Suprapubic skin (tissue), 4 donors: ENCODE measurements at regions not wholly inside any gene's neighbourhood (a gene's known extent, or its start where the extent isn't known, plus 50 kb on each side); places are given as distances from the start of the nearest gene placed in this dataset.
"Not testable (repeated sequence)": the region's sequence is repeated elsewhere in the genome, so short reads cannot be mapped to it uniquely, and the experiment has no call there.

Experiments used
- DNase-seq, 2 donors: peaks; one replicate each; pipeline ENCODE4 v3.0.0-alpha.2; 2019; ENCODE audit warnings: low spot score in 2 of 2
- H3K27ac ChIP-seq: fragments of 200-600 bp; sonication (generic); one replicate; pipeline ENCODE4 v1.5.1; 2019
- H3K27me3 ChIP-seq: fragments of 200-600 bp; sonication (generic); one replicate; pipeline ENCODE4 v1.5.1; 2019
- H3K36me3 ChIP-seq: fragments of 200-600 bp; sonication (generic); one replicate; pipeline ENCODE4 v1.5.1; 2019
- H3K4me1 ChIP-seq: fragments of 200-600 bp; sonication (generic); one replicate; pipeline ENCODE4 v1.5.1; 2019
- H3K4me3 ChIP-seq: fragments of 200-600 bp; sonication (generic); one replicate; pipeline ENCODE4 v1.5.1; 2019; ENCODE audit warnings: mild to moderate bottlenecking
- H3K9me3 ChIP-seq: fragments of 200-600 bp; sonication (generic); one replicate; pipeline ENCODE4 v1.5.1; 2019
- EP300 ChIP-seq: sonication (generic); formaldehyde crosslinking; IDR thresholded peaks from one replicate; pipeline ENCODE4 v1.6.1; 2017; ENCODE audit warnings: antibody characterized with exemption
- POLR2A ChIP-seq, 2 donors: fragments of 450-650 bp; IDR thresholded peaks; one replicate each; pipeline ENCODE4 v1.6.1; 2017; ENCODE audit warnings: antibody characterized with exemption in 2 of 2, mild to moderate bottlenecking in 2 of 2, moderate library complexity in 2 of 2
- POLR2AphosphoS5 ChIP-seq, 3 donors: sonication (generic); formaldehyde crosslinking; IDR thresholded peaks; one replicate each; pipeline ENCODE4 v1.6.1; 2017; ENCODE audit warnings: antibody characterized with exemption in 3 of 3
- WGBS: methylation state at CpG from one replicate; pipeline ENCODE4 v1.1.5; 2018; 5-methylcytosine and 5-hydroxymethylcytosine counted together
- TF ChIP-seq, protein P1 (sequence below), 2 donors: fragments of 200-600 bp in 1 of 2; fragments of 450-650 bp in 1 of 2; sonication (generic) in 1 of 2; IDR thresholded peaks; one replicate each; pipeline ENCODE4 v1.5.1; 2016 to 2019; ENCODE audit warnings: antibody characterized with exemption in 2 of 2, mild to moderate bottlenecking in 1 of 2, moderate library complexity in 1 of 2

DNA sequence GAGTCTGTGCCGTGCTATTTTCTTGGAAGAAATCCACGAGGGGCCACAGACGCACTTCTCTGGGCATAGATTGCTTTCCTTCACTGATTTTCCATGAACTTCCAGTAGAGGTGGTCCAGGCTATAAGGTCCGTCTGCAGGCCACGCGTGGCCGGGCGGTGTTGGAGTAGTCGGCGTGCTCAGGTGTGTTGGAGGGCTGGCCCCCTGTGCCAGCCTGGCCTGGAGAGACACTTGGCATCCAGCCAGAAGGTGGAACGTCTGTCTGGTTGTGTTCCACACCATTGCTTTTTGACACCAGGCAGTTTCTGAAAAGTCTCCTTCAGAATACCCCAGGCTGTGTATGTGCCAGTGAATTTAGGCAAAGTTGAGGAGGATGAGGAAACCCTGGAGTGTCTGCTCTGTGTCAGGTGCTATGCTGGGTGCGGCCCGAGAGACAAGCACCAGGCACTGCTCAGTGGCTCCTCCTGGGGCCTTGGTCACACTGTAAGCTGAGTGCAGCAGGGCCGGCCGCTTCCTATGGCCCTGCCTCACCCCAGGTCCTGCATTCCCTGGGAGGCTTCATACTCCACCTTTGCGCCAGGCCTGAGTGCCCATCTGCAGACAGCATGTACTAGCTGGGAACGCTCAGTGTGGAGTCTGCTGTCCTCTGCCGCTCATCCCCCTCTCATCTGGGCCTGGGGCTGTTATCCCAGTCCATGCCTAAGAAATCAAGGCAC is 52.1 kb upstream of the TAMM41 start:
- H3K4me1 ChIP-seq: no peaks in the 10 kb centered on the region
- no peak overlapping the region for H3K4me3 ChIP-seq
- no peak overlapping the region for H3K27ac ChIP-seq
- no peaks in the 10 kb centered on the region for H3K9me3 ChIP-seq
- WGBS: 80% methylated on average over 17 of the region's 18 CpGs
- no peak for DNase-seq
- TF ChIP-seq, protein P1, sequence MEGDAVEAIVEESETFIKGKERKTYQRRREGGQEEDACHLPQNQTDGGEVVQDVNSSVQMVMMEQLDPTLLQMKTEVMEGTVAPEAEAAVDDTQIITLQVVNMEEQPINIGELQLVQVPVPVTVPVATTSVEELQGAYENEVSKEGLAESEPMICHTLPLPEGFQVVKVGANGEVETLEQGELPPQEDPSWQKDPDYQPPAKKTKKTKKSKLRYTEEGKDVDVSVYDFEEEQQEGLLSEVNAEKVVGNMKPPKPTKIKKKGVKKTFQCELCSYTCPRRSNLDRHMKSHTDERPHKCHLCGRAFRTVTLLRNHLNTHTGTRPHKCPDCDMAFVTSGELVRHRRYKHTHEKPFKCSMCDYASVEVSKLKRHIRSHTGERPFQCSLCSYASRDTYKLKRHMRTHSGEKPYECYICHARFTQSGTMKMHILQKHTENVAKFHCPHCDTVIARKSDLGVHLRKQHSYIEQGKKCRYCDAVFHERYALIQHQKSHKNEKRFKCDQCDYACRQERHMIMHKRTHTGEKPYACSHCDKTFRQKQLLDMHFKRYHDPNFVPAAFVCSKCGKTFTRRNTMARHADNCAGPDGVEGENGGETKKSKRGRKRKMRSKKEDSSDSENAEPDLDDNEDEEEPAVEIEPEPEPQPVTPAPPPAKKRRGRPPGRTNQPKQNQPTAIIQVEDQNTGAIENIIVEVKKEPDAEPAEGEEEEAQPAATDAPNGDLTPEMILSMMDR (IDR thresholded peaks at IDR 0.05): no peak
- TF ChIP-seq POLR2AphosphoS5 (IDR thresholded peaks at IDR 0.05): no peak
- no peaks in the 10 kb centered on the region for H3K36me3 ChIP-seq
- no peaks in the 10 kb centered on the region for H3K27me3 ChIP-seq

DNA sequence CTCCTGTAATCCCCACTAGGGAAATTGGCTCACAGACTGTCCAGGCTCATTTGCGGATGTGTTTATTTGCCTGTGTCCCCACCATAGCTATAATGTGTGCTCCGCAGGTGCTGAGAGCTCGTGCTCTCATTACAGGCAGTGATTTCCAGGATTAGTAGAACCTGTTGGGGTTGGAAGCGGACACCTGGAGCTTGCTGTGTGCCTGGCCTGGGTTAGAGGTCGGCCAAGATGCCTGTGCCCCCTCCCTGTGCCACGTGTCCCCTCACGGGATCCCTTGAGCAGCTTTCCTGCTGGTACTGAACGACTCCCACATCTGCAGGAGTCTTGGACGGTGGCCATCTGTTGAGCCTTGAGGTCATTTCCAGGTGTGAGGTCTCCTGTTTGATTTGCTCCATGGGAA is 52.7 kb upstream of the TAMM41 start:
- not testable (repeated sequence) for H3K4me3 ChIP-seq, H3K36me3 ChIP-seq, H3K27me3 ChIP-seq, DNase-seq, H3K9me3 ChIP-seq, H3K4me1 ChIP-seq, H3K27ac ChIP-seq
- WGBS: 60% methylated on average over 8 of the region's 9 CpGs

DNA sequence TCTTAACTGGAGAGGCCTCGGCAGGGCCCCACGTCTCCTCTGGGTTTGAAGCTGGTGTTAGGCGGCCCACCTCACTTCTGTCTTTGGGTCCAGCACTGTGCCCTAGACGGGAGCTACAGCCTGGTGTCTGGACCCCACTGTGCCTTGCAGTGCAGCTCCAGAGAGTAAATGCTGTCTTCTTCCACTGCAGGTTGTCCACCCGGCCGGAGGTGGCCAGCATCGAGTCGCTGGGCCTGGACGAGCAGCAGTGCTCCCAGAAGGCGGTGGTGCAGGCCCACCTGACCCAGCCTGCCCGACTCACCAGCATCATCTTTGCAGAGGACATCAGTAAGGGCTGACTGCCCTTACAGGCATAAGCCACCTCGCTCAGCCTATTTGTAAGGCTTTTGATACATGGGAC is 53.1 kb upstream of the TAMM41 start:
- no peaks in the 10 kb centered on the region for H3K4me1 ChIP-seq
- no peaks in the 10 kb centered on the region for H3K27me3 ChIP-seq
- H3K4me3 ChIP-seq: no peak overlapping the region
- no peaks in the 10 kb centered on the region for H3K9me3 ChIP-seq
- TF ChIP-seq, protein P1 (IDR thresholded peaks at IDR 0.05): no peak
- no peak for TF ChIP-seq EP300
- no peak for TF ChIP-seq POLR2AphosphoS5 (IDR thresholded peaks at IDR 0.05)
- TF ChIP-seq POLR2A (IDR thresholded peaks at IDR 0.05): no peak
- WGBS: 94% methylated on average over 7 of the region's 12 CpGs
- H3K27ac ChIP-seq: no peak overlapping the region
- DNase-seq: no peak
- H3K36me3 ChIP-seq: no peaks in the 10 kb centered on the region

DNA sequence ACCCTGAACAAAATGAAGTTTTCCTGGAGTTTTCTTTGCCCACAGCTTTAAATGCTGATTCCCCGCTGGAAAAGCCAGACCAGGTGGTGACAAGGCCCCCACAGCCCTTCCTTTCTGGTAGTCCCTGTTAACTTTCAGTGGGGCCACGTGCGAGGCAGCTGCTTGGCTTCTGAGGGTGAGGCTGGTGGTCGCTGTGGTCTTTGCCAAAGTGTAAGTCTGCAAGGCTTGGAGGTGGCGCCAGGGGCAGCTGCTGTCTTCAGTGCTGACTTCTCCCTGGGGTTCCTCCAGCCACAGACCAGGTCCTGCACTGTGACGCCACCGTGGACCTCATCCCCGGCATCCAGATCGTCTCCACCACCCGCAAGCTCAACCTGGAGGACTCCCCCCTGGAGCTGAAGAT is 54.1 kb upstream of the TAMM41 start:
- H3K4me3 ChIP-seq: no peak overlapping the region
- WGBS: 86% methylated on average over 7 of the region's 10 CpGs
- TF ChIP-seq, protein P1 (IDR thresholded peaks at IDR 0.05): no peak
- TF ChIP-seq POLR2A (IDR thresholded peaks at IDR 0.05): no peak
- TF ChIP-seq POLR2AphosphoS5 (IDR thresholded peaks at IDR 0.05): no peak
- no peak for TF ChIP-seq EP300
- H3K27ac ChIP-seq: no peak overlapping the region
- no peaks in the 10 kb centered on the region for H3K27me3 ChIP-seq
- H3K4me1 ChIP-seq: no peaks in the 10 kb centered on the region
- DNase-seq: no peak
- no peaks in the 10 kb centered on the region for H3K36me3 ChIP-seq
- no peaks in the 10 kb centered on the region for H3K9me3 ChIP-seq

DNA sequence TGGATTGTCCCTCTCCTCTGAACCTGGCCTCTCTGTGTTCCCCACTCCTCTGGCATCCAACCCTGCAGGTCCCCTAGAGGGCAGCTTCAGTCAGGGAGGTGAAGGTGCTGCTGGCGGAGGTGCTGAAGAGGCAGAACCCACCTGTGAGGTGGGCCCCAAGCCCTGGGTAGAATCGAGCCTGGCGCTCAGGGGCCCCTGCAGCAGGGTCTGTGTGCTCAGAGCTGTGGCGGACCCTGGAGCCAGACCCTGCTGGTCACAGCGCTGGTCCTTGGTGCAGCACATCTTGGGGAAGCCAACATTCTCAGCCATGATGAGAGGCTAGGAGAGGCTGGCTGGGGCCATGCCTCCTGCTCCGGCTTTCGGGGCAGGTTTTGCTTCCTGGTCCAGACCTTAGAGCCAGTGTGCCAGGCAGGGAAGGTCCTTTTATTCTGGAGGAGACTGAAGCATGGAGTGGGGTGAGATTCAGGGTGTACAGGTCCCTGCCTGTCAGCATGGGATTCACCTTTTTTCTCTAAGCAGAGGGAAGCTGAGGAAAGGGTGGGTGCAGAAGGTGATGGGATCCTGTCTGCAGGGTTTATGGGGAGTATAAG is 54.7 kb upstream of the TAMM41 start:
- Histone ChIP-seq H3K36me3 (no peaks in the 10 kb centered on the region), H3K27me3 (no peaks in the 10 kb centered on the region), H3K4me1 (no peaks in the 10 kb centered on the region), H3K27ac (no peak overlapping the region), H3K4me3 (no peak overlapping the region), H3K9me3 (no peaks in the 10 kb centered on the region)
- TF ChIP-seq EP300 (no peak), POLR2AphosphoS5 (IDR thresholded peaks at IDR 0.05) (no peak), POLR2A (IDR thresholded peaks at IDR 0.05) (no peak)
- TF ChIP-seq, protein P1 (IDR thresholded peaks at IDR 0.05): no peak
- 90% methylated on average over 5 of the region's 7 CpGs for WGBS
- DNase-seq: no peak

DNA sequence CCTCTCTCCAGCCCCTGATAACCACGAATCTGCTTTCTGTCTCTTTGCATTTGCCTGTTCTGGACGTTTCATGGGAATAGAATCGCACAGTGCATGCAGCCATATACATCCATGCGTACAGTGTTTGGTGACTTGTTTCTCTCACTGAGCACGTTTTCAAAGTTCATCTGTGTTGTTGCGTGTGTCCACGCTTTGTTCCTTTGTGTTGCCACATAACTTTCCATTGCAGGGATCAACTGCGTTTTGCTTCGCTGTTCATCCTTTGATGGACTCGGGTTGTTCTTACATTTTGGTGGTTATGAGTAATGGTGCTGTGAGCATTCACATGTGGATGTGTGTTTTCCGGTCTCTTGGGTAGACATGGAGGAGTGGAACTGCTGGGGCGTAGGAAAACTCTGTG is 56.4 kb upstream of the TAMM41 start:
- 75% methylated on average over 12 of the region's 12 CpGs for WGBS
- TF ChIP-seq, protein P1 (IDR thresholded peaks at IDR 0.05): no peak
- TF ChIP-seq EP300 (no peak), POLR2A (IDR thresholded peaks at IDR 0.05) (no peak), POLR2AphosphoS5 (IDR thresholded peaks at IDR 0.05) (no peak)
- no peak for DNase-seq
- no peaks in the 10 kb centered on the region for H3K36me3 ChIP-seq
- H3K9me3 ChIP-seq: no peaks in the 10 kb centered on the region
- H3K27me3 ChIP-seq: no peaks in the 10 kb centered on the region
- H3K27ac ChIP-seq: no peak overlapping the region
- H3K4me1 ChIP-seq: no peaks in the 10 kb centered on the region
- H3K4me3 ChIP-seq: no peak overlapping the region
